CD14-positive monocyte (primary cell): ENCODE measurements at regions not wholly inside any gene's neighbourhood (a gene's known extent, or its start where the extent isn't known, plus 50 kb on each side); places are given as distances from the start of the nearest gene placed in this dataset.

Experiments used
- DNase-seq, 3 donors: peaks; one replicate each; pipeline ENCODE4 v3.0.0-alpha.2; 2011 to 2022
- H2AFZ ChIP-seq: 2 replicates; pipeline ENCODE4 v1.6.0; 2012; ENCODE audit warnings: mild to moderate bottlenecking, low read depth, low read length, inconsistent platforms; ENCODE audit not compliant: insufficient read depth, poor library complexity, severe bottlenecking
- H3K27ac ChIP-seq, 2 donors: 1 replicate in 1 of 2; 2 replicates in 1 of 2; pipeline ENCODE4 v1.5.1; 2012 to 2013; ENCODE audit warnings: low read length in 2 of 2, control low read depth in 1 of 2, inconsistent platforms in 1 of 2, low read depth in 1 of 2, mild to moderate bottlenecking in 1 of 2
- H3K27me3 ChIP-seq, 2 donors: one replicate each; pipeline versions ENCODE4 v1.6.0 to v1.6.1; 2011 to 2013; ENCODE audit warnings: low read length in 2 of 2; ENCODE audit not compliant: control insufficient read depth in 2 of 2, insufficient read depth in 2 of 2
- H3K36me3 ChIP-seq, 2 donors: replicated peaks in 1 of 2; 1 replicate in 1 of 2; 2 replicates in 1 of 2; pipeline versions ENCODE4 v1.5.1 to v1.6.1; 2012 to 2013; ENCODE audit warnings: low read length in 2 of 2, control low read depth in 1 of 2, inconsistent platforms in 1 of 2, mild to moderate bottlenecking in 1 of 2; ENCODE audit not compliant: insufficient read depth in 2 of 2, control insufficient read depth in 1 of 2
- H3K4me1 ChIP-seq, 2 donors: 1 replicate in 1 of 2; 2 replicates in 1 of 2; pipeline versions ENCODE4 v1.5.1 to v1.6.1; 2012 to 2013; ENCODE audit warnings: low read length in 2 of 2, control low read depth in 1 of 2, inconsistent platforms in 1 of 2, mild to moderate bottlenecking in 1 of 2, moderate library complexity in 1 of 2; ENCODE audit not compliant: insufficient read depth in 2 of 2, control insufficient read depth in 1 of 2
- H3K4me2 ChIP-seq: replicated peaks from 2 replicates; pipeline ENCODE3; 2012; ENCODE audit warnings: low read length, moderate library complexity, mild to moderate bottlenecking; ENCODE audit not compliant: poor library complexity, severe bottlenecking; ENCODE audit errors: extremely low read depth
- H3K4me3 ChIP-seq, 3 experiments: fragments of 200-600 bp in 1 of 3; sonication (generic) in 1 of 3; replicated peaks in 1 of 3; 1 replicate in 2 of 3; 2 replicates in 1 of 3; pipeline ENCODE4 v1.5.1; 2011 to 2013; ENCODE audit warnings: low read length in 3 of 3, mild to moderate bottlenecking in 3 of 3, control low read depth in 2 of 3, low read depth in 2 of 3, inconsistent platforms in 1 of 3, moderate library complexity in 1 of 3
- H3K79me2 ChIP-seq: 2 replicates; pipeline ENCODE4 v1.6.0; 2012; ENCODE audit warnings: mild to moderate bottlenecking, control low read depth, inconsistent platforms, low read length, moderate library complexity; ENCODE audit not compliant: insufficient read depth
- H3K9ac ChIP-seq: 2 replicates; pipeline ENCODE4 v1.6.0; 2017; ENCODE audit warnings: low read length, mild to moderate bottlenecking; ENCODE audit not compliant: insufficient read depth, poor library complexity, severe bottlenecking
- H3K9me3 ChIP-seq, 2 donors: replicated peaks in 1 of 2; 1 replicate in 1 of 2; 2 replicates in 1 of 2; pipeline versions ENCODE4 v1.5.1 to v1.6.1; 2012 to 2013; ENCODE audit warnings: low read length in 2 of 2, control low read depth in 1 of 2; ENCODE audit not compliant: control insufficient read depth in 1 of 2, insufficient read depth in 1 of 2
- H4K20me1 ChIP-seq: 2 replicates; pipeline ENCODE4 v1.6.0; 2012; ENCODE audit warnings: mild to moderate bottlenecking, low read length, control low read depth, moderate library complexity; ENCODE audit not compliant: insufficient read depth
- H3K27ac Mint-ChIP-seq, 7 donors: one replicate each; pipeline ENCODE4 v1.8.0; 2020; ENCODE audit warnings: mild to moderate bottlenecking in 7 of 7, mixed read lengths in 7 of 7, moderate library complexity in 6 of 7, inconsistent platforms in 2 of 7
- H3K27me3 Mint-ChIP-seq, 3 donors: one replicate each; pipeline ENCODE4 v1.8.0; 2021 to 2022; ENCODE audit warnings: low read depth in 3 of 3, mild to moderate bottlenecking in 3 of 3, mixed read lengths in 3 of 3, moderate library complexity in 3 of 3, inconsistent platforms in 1 of 3
- H3K36me3 Mint-ChIP-seq, 2 donors: one replicate each; pipeline ENCODE4 v1.8.0; 2020; ENCODE audit warnings: mixed read lengths in 2 of 2, inconsistent platforms in 1 of 2, mild to moderate bottlenecking in 1 of 2
- H3K4me1 Mint-ChIP-seq: one replicate; pipeline ENCODE4 v1.8.0; 2020; ENCODE audit warnings: mild to moderate bottlenecking, mixed read lengths
- H3K4me3 Mint-ChIP-seq, 2 donors: one replicate each; pipeline ENCODE4 v1.8.0; 2020; ENCODE audit warnings: mild to moderate bottlenecking in 2 of 2, mixed read lengths in 2 of 2, moderate library complexity in 1 of 2
- H3K9me3 Mint-ChIP-seq, 7 donors: one replicate each; pipeline ENCODE4 v1.8.0; 2020 to 2022; ENCODE audit warnings: mixed read lengths in 7 of 7, mild to moderate bottlenecking in 6 of 7, moderate library complexity in 6 of 7, inconsistent platforms in 2 of 7
- WGBS: methylation state at CpG from one replicate; pipeline ENCODE4 v1.1.5; 2013; ENCODE audit warnings: missing lambda C conversion rate; ENCODE audit not compliant: insufficient coverage; 5-methylcytosine and 5-hydroxymethylcytosine counted together
- intact Hi-C, 2 donors: fragments of 100-400 bp; cut with micrococcal nuclease; formaldehyde crosslinking; loops; one replicate each; pipeline versions ENCODE4 v1.15.0 to v1.15.1; 2023
- TF ChIP-seq, protein P1 (sequence below): fragments of 200-600 bp; IDR thresholded peaks from one replicate; pipeline ENCODE4 v1.8.0; 2022; ENCODE audit warnings: antibody characterized with exemption, mild to moderate bottlenecking

- intact Hi-C loops: no loop called here
- Mint-ChIP-seq H3K36me3 (no peaks in the 10 kb centered on the region), H3K4me3 (no peak overlapping the region), H3K27me3 (peaks cover 0 to 1% (median 0%) of the 10 kb centered on the region in 3 donors), H3K27ac (no peak overlapping the region), H3K9me3 (peaks cover 0 to 2% (median 0%) of the 10 kb centered on the region in 7 donors), H3K4me1 (no peaks in the 10 kb centered on the region)
- H3K27ac ChIP-seq: no peak overlapping the region
- no peak overlapping the region for H3K4me2 ChIP-seq
- no peak overlapping the region for H3K9ac ChIP-seq
- no peaks in the 10 kb centered on the region for H3K36me3 ChIP-seq
- 86% methylated on average over 1 of the region's 2 CpGs for WGBS
- H3K79me2 ChIP-seq: no peaks in the 10 kb centered on the region
- no peaks in the 10 kb centered on the region for H3K27me3 ChIP-seq
- H3K4me1 ChIP-seq: no peaks in the 10 kb centered on the region
- no peaks in the 10 kb centered on the region for H4K20me1 ChIP-seq
- no peak overlapping the region for H3K4me3 ChIP-seq
- H2AFZ ChIP-seq: no peak overlapping the region
- H3K9me3 ChIP-seq: no peaks in the 10 kb centered on the region
- DNase-seq: no peak
- TF ChIP-seq, protein P1, sequence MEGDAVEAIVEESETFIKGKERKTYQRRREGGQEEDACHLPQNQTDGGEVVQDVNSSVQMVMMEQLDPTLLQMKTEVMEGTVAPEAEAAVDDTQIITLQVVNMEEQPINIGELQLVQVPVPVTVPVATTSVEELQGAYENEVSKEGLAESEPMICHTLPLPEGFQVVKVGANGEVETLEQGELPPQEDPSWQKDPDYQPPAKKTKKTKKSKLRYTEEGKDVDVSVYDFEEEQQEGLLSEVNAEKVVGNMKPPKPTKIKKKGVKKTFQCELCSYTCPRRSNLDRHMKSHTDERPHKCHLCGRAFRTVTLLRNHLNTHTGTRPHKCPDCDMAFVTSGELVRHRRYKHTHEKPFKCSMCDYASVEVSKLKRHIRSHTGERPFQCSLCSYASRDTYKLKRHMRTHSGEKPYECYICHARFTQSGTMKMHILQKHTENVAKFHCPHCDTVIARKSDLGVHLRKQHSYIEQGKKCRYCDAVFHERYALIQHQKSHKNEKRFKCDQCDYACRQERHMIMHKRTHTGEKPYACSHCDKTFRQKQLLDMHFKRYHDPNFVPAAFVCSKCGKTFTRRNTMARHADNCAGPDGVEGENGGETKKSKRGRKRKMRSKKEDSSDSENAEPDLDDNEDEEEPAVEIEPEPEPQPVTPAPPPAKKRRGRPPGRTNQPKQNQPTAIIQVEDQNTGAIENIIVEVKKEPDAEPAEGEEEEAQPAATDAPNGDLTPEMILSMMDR: no peak
These were observed 156.3 kb upstream of the TMTC2 start for GRCh38 chr12:82530394-82530793.

DNA sequence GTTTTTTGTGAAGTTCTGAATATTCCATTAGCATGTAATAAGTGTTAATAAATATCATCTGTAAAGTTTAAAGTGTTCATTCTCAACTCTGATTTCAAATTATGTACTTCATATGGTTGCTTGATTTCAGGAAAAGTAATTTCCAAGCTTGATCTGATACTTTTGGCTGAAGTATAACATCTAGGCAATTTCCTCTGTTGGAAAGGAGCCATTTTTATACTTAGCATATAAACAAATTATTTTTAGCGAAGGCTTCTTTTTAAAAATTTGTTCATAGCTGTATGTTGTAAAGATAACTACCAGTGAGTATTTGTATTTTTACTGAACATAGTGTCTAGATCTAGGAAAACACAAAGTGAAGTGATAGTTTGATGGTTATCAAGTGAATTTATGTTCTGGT is 153.4 kb upstream of the TMTC2 start:
- Histone ChIP-seq H3K36me3 (no peaks in the 10 kb centered on the region), H3K4me2 (no peak overlapping the region), H3K79me2 (no peaks in the 10 kb centered on the region), H3K9me3 (no peaks in the 10 kb centered on the region), H4K20me1 (no peaks in the 10 kb centered on the region), H3K4me3 (no peak overlapping the region), H3K27ac (no peak overlapping the region), H3K9ac (no peak overlapping the region), H3K4me1 (no peaks in the 10 kb centered on the region), H2AFZ (no peak overlapping the region), H3K27me3 (no peaks in the 10 kb centered on the region)
- intact Hi-C loops: no loop called here
- Mint-ChIP-seq H3K4me1 (no peaks in the 10 kb centered on the region), H3K27ac (no peak overlapping the region), H3K9me3 (peaks cover 0 to 3% (median 0%) of the 10 kb centered on the region in 7 donors), H3K27me3 (peaks cover 0 to 1% (median 0%) of the 10 kb centered on the region in 3 donors), H3K4me3 (no peak overlapping the region), H3K36me3 (no peaks in the 10 kb centered on the region)
- DNase-seq: no peak
- no CpG with 5 or more reads among the region's 1 CpG for WGBS
- TF ChIP-seq, protein P1: no peak
